Activated gamma-delta T cell treated with anti-CD3 and anti-CD28 coated beads, Interleukin-2, amount 50 U/mL, for 16 hours (primary cell): ENCODE measurements at regions not wholly inside any gene's neighbourhood (a gene's known extent, or its start where the extent isn't known, plus 50 kb on each side); places are given as distances from the start of the nearest gene placed in this dataset.

ENCODE experiments used
- DNase-seq: peaks from one replicate; pipeline ENCODE4 v3.0.0-alpha.2; 2020; ENCODE audit warnings: low read depth

- no peak for DNase-seq
Measured at GRCh38 chr20:52643034-52643433, 329.1 kb upstream of the TSHZ2 start.

DNA sequence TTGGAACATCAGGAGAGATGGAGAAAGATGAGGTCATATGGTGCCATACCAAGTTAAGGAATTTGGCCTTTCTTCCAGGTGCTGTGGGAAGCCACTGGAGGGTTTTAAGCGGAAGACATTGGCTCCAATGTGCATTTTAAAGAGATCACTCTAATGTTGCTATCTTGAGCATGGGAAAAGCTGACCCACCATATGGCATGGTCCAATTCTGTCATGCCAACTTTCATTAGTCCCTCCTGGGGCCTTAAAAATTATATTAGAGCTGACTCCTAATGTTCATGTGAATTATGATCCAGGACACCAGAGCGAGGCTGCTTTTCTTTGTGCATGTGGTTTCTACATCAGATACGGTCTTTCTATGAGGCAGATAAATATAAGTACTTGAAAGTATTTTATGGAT lies 335.0 kb upstream of the TSHZ2 start:
- DNase-seq: no peak

- no peak for DNase-seq
Measured at GRCh38 chr20:52631469-52631868, 340.7 kb upstream of the TSHZ2 start.

- DNase-seq: no peak
Measured at GRCh38 chr20:52630138-52630537, 342.0 kb upstream of the TSHZ2 start.

- no peak for DNase-seq
Measured at GRCh38 chr20:52624281-52624680, 347.9 kb upstream of the TSHZ2 start.

- DNase-seq: no peak
Measured at GRCh38 chr20:52622081-52622480, 350.1 kb upstream of the TSHZ2 start.

GRCh38 chr20:52621401-52621800 lies 350.8 kb upstream of the TSHZ2 start:
- no peak for DNase-seq

DNA sequence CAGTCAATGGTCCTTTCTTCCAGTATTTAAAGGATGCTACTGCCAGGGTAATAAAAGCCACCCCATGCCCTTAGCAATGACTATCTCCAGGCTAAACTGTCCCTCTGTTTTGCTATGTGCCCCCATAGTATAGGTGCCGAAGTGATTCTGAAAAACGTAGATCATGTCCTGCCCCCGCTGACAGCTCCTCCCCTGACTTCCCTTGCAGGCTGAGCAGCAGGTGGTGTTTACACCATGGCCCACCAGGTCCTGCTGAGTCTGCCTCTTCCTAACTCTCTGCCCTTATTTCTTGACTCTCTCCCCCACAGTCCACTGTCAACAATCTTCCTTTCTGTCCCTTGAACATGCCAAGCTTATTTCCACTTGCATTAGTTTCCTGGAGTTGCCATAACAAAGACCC lies 352.5 kb upstream of the TSHZ2 start:
- no peak for DNase-seq

DNA sequence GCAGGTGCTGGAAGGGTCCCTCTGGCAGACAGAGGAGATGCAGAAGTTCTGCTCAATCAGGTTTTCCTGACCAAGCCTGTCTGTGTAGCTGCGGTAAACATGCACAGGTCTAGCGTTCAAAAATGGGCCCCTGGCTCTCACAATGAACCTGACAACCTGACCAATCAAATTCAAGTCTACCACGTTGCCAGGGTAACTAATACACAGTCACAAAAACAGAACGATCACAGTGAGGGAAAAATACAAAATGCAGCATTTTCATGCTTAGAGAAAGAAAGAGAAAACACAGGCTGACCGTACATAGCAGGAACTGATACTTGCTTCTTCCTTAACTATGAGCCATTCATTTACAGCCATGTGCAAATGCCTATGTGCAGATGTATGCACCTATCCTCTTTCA lies 353.1 kb upstream of the TSHZ2 start:
- DNase-seq: no peak

- no peak for DNase-seq
Measured at GRCh38 chr20:52616629-52617028, 355.5 kb upstream of the TSHZ2 start.

GRCh38 chr20:52614051-52614863 lies 357.9 kb upstream of the TSHZ2 start:
- DNase-seq: no peak

DNA sequence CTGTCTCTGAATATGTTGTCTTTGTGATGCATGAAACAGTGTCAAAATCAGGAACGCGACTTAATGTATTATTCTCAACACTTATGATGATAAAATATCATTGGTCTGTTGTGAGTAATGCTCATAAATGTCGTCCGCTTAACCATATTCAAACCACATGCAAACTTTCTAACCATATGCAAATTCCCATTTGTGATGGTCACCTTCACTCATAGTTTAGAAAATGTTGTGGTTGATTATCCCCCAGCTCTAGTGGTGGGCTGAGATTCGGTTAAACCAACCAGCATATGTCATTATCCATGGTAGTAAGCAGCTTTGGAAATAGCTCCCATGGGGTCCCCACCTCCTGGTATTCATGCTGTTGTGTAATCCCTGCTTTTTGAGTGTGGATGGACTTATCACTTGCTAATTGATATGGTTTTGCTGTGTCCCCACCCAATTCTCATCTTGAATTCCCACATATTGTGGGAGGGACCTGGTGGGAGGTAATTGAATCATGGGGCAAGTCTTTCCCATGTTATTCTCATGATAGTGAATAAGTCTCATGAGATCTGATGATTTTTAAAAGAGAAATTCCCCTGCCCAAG lies 360.0 kb upstream of the TSHZ2 start:
- DNase-seq: no peak

DNA sequence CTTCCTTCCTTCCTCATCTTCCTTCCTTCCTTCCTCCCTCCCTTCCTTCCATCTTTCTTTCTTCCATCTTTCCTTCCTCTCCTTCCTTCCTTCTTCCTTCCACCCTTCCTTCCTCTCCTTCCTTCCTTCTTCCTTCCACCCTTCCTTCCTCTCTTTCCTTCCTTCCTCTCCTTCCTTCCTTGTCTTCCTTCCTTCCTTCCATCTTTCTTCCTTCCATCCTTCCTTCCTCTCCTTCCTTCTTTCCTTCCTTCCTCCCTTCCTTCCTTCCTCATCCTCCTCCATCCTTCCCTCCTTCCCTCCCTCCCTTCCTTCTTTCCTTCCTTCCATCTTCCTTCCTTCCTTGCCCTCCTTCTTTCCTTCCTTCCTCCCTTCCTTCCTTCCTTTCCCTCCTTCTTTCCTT lies 361.4 kb upstream of the TSHZ2 start:
- no peak for DNase-seq

GRCh38 chr20:52601295-52601971 lies 370.7 kb upstream of the TSHZ2 start:
- DNase-seq: no peak

DNA sequence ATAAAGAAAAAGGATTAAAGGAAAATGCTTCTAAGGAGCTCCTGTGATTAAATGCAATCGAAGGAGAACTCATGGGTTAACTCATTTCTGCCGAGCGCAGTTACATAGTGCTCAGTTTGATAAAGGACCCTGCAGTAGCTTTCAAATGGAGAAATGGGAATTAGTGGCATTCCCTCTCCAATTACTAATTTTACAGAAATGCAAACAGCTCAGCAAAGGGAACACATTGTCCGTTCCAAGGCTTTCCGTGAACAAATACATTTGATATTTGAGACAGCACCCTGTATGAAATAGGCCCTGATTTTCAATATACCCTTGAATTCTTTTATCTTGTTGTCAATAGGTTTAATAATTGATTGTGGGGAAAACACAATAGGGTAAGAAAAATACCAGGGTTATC lies 375.9 kb upstream of the TSHZ2 start:
- DNase-seq: no peak

DNA sequence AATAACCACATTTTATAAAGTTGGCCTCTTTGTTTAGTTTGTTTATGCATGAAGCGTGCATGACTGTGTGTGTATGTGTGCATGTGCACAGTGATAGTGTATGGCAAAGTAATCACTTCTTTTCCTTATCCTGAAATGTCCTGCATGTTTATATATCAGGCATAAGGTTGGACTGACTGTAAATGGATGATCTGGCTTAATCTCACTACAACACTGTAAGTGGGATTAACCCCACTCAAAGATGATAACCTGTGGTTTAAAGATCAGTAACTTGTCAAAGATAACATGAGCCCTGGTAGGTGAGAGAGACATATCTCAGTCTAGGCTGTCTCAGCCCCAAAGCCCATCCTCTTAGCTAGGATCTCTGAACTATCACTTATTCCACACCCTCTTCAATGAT lies 376.6 kb upstream of the TSHZ2 start:
- DNase-seq: no peak

DNA sequence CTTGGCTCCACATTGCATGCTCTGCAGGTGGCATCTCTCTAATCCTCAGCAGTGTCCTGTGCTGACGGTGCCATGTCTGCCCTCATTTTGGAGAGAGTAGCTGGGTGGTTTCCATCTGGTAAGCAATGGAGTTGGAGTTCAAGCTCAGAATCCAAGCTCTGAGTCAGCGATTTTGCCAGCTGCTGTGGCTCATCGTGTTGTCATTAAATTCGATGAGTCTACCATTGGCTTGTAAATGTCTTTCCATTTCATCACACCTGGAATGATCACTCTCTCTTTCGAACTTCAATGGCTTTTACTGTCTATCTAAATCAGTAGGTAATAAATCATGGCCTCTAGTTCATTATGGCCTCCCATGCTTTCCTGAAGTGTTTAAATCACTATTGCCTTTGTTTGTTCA lies 378.5 kb upstream of the TSHZ2 start:
- no peak for DNase-seq

GRCh38 chr20:52592567-52592966 lies 379.6 kb upstream of the TSHZ2 start:
- DNase-seq: no peak

DNA sequence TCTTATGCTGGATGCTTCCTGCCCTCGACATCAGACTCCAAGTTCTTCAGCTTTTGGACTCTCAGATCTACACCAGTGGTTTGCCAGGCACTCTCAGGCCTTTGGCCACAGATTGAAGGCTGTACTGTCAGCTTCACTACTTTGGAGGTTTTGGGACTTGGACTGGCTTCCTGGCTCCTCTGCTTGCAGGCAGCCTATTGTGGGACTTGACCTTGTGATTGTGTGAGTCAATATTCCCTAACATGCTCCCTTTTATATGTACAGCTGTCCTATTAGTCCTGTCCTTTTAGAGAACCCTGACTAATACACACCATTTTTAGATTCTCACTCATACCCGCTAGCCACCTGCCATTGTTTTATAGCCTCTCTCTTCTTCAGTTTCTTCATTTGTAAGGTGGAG lies 382.1 kb upstream of the TSHZ2 start:
- no peak for DNase-seq

GRCh38 chr20:52589251-52589812 lies 382.8 kb upstream of the TSHZ2 start:
- no peak for DNase-seq

DNA sequence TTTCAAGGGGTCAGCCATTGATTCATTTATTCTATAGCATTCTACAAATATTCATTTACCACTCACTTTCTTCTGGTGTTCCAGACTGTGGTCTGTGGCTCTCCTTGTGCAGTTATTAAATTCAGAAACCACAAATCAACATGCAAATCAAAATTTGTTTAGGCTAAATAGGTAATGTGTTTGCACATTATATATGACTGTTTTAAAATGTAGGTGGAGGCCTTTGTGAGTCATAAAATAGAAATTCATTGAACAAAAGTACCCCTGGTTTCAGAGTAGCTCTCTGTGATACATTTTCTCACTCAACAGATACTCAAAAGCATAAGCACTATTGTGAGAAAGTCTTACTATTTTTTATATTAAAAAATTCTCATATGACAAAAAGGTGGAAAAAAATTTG lies 385.5 kb upstream of the TSHZ2 start:
- no peak for DNase-seq

GRCh38 chr20:52585333-52585732 lies 386.8 kb upstream of the TSHZ2 start:
- no peak for DNase-seq

DNA sequence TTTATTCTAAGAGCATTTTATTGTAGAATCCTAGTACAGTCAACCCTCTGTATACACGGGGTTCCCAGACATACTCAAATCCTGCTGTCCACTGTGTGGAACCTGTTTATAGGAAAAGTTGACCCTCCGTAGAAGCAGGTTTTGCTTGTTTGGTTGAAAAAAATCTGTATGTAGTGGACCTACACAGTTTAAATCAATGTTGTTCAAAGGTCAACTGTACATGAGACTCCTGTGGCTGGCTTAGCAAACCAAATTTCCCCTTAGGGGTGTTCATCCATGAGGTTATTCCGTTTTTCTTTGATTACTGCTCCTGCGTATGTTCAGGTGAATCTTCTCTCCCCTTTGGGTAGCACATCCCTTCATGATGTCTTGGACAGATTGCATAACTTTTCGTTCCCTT lies 387.0 kb upstream of the ZFP64 start:
- no peak for DNase-seq
